Neural progenitor cell (in vitro differentiated cells): ENCODE measurements at regions not wholly inside any gene's neighbourhood (a gene's known extent, or its start where the extent isn't known, plus 50 kb on each side); places are given as distances from the start of the nearest gene placed in this dataset.

Experiments
- CTCF ChIP-seq: fragments of 200-600 bp; sonication (generic); IDR thresholded peaks from 2 replicates; pipeline ENCODE4 v1.5.1; 2017; ENCODE audit warnings: antibody characterized with exemption, mild to moderate bottlenecking
- EZH2 ChIP-seq: fragments of 200-600 bp; sonication (generic); IDR thresholded peaks from 2 replicates; pipeline ENCODE4 v1.6.1; 2017; ENCODE audit warnings: antibody characterized with exemption, mild to moderate bottlenecking, moderate library complexity
- EZH2phosphoT487 ChIP-seq: fragments of 200-600 bp; sonication (generic); IDR thresholded peaks from 2 replicates; pipeline ENCODE4 v1.6.1; 2017; ENCODE audit warnings: antibody characterized with exemption

GRCh38 chr7:142585425-142585824 lies 163.8 kb upstream of the PRSS1 start:
- TF ChIP-seq EZH2phosphoT487 (no peak), CTCF (no peak), EZH2 (no peak)
